ENCODE measurements at regions not wholly inside any gene's neighbourhood (a gene's known extent, or its start where the extent isn't known, plus 50 kb on each side); places are given as distances from the start of the nearest gene placed in this dataset.

- TF ChIP-seq, protein P1, sequence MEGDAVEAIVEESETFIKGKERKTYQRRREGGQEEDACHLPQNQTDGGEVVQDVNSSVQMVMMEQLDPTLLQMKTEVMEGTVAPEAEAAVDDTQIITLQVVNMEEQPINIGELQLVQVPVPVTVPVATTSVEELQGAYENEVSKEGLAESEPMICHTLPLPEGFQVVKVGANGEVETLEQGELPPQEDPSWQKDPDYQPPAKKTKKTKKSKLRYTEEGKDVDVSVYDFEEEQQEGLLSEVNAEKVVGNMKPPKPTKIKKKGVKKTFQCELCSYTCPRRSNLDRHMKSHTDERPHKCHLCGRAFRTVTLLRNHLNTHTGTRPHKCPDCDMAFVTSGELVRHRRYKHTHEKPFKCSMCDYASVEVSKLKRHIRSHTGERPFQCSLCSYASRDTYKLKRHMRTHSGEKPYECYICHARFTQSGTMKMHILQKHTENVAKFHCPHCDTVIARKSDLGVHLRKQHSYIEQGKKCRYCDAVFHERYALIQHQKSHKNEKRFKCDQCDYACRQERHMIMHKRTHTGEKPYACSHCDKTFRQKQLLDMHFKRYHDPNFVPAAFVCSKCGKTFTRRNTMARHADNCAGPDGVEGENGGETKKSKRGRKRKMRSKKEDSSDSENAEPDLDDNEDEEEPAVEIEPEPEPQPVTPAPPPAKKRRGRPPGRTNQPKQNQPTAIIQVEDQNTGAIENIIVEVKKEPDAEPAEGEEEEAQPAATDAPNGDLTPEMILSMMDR (IDR thresholded peaks at IDR 0.05; ENCODE audit: low read depth, low read length): no peak
- in situ Hi-C loops (cut with HindIII; ENCODE audit: low sequenced_read_pairs): no loop called here
- no peak for DNase-seq (ENCODE audit: low read depth, low spot score)
- no peak overlapping the region for H3K4me3 ChIP-seq (ENCODE audit: low read depth, low read length)
Observed at GRCh38 chr1:83546874-83547273, 452.1 kb downstream of the TTLL7 start.

GRCh38 chr1:83545066-83545862 is 453.7 kb downstream of the TTLL7 start:
- in situ Hi-C loops (cut with HindIII; ENCODE audit: low sequenced_read_pairs): no loop called here

DNA sequence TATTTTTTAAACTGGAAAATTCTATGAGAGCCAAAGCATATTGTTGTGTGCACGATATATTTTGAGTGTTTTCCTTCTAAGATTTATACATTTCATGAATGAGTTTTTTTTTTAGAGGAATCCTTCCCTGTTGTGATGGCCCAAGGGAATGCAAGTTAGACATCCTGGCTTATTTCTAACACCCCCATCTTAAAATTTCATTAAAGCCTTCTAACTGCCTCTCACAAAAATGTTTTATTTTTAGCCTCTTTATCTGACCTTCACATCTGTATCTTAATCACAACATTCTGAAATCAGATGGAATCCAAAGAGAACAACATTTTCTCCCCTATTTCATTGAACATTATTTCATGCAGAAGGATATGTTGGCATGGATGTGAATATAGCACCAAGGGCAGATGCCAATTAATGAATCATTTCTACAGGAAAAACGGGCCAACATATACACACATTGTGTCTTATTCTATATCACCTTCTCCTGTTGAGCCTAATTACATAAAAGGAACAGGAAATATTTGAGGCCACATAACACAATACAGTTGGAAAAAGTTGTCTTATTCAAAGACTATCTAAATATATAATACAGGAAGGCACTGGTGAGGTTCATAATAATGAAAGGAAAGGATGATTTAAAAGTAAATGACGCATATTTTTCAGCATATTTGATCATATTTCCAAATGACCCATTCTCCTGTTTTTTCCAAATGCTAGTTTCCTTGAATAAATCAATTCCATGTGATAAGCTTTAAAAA is 455.5 kb downstream of the TTLL7 start:
- H3K4me3 ChIP-seq (ENCODE audit: low read depth, low read length): no peak overlapping the region
- no peak for DNase-seq (ENCODE audit: low read depth, low spot score)
- in situ Hi-C loops (cut with HindIII; ENCODE audit: low sequenced_read_pairs): no loop called here
- TF ChIP-seq, protein P1 (IDR thresholded peaks at IDR 0.05; ENCODE audit: low read depth, low read length): no peak

More at GRCh38 chr1:83545066-83545862, 453.7 kb downstream of the TTLL7 start:
- H3K4me3 ChIP-seq (ENCODE audit: low read depth, low read length): no peak overlapping the region
- TF ChIP-seq, protein P1 (IDR thresholded peaks at IDR 0.05; ENCODE audit: low read depth, low read length): no peak
- DNase-seq (ENCODE audit: low read depth, low spot score): no peak

GRCh38 chr1:83531521-83532309 is 467.2 kb downstream of the TTLL7 start:
- TF ChIP-seq, protein P1 (IDR thresholded peaks at IDR 0.05; ENCODE audit: low read depth, low read length): no peak
- no peak for DNase-seq (ENCODE audit: low read depth, low spot score)
- no peak overlapping the region for H3K4me3 ChIP-seq (ENCODE audit: low read depth, low read length)
- in situ Hi-C loops (cut with HindIII; ENCODE audit: low sequenced_read_pairs): no loop called here

DNA sequence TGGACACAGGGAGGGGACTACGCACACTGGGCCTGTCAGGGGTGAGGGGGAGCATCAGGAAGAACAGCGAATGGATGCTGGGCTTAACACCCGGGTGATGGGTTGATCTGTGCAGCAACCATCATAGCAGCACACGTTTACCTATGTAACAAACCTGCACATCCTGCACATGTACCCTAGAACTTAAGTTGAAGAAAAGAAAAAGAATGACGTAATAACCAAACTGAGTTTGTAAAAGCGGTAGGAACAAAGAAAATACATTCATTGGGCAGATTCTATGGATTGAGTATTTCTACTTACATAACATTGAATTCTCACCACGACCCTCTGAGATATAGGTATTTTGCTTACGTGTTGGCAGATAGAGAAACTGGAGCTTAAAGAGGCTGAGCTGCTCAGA is 468.4 kb downstream of the TTLL7 start:
- in situ Hi-C loops (cut with HindIII; ENCODE audit: low sequenced_read_pairs): no loop called here
- no peak for DNase-seq (ENCODE audit: low read depth, low spot score)
- H3K4me3 ChIP-seq (ENCODE audit: low read depth, low read length): no peak overlapping the region
- TF ChIP-seq, protein P1 (IDR thresholded peaks at IDR 0.05; ENCODE audit: low read depth, low read length): no peak

GRCh38 chr1:83527987-83528386 is 470.9 kb downstream of the TTLL7 start:
- TF ChIP-seq, protein P1 (IDR thresholded peaks at IDR 0.05; ENCODE audit: low read depth, low read length): no peak
- no peak overlapping the region for H3K4me3 ChIP-seq (ENCODE audit: low read depth, low read length)
- in situ Hi-C loops (cut with HindIII; ENCODE audit: low sequenced_read_pairs): no loop called here
- no peak for DNase-seq (ENCODE audit: low read depth, low spot score)

Measured in astrocyte of the spinal cord (primary cell).